ENCODE measurements at regions not wholly inside any gene's neighbourhood (a gene's known extent, or its start where the extent isn't known, plus 50 kb on each side); places are given as distances from the start of the nearest gene placed in this dataset.

DNA sequence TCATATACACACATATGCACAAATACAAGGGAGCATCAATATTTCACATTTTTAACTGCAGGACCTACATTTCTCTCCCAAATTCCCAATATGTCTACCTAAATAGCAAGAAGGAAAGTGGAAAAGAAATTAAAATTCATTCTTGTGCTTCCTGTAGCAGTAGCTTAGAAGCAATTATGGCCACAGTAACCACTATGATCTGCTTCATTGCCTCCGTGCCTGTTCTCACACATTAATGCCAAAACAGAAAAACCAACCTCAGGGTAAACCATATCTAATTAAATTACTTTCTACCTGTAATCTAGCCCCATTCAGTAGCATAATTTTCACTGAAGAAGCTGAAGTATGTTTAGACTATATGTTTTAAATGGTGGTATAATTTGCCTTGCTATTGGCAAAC, 55.2 kb downstream of the HYCC1 start (continued):
- TF ChIP-seq, protein P1, sequence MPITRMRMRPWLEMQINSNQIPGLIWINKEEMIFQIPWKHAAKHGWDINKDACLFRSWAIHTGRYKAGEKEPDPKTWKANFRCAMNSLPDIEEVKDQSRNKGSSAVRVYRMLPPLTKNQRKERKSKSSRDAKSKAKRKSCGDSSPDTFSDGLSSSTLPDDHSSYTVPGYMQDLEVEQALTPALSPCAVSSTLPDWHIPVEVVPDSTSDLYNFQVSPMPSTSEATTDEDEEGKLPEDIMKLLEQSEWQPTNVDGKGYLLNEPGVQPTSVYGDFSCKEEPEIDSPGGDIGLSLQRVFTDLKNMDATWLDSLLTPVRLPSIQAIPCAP (CRISPR knock-in tag; IDR thresholded peaks at IDR 0.05): no peak
- TF ChIP-seq, protein P2, sequence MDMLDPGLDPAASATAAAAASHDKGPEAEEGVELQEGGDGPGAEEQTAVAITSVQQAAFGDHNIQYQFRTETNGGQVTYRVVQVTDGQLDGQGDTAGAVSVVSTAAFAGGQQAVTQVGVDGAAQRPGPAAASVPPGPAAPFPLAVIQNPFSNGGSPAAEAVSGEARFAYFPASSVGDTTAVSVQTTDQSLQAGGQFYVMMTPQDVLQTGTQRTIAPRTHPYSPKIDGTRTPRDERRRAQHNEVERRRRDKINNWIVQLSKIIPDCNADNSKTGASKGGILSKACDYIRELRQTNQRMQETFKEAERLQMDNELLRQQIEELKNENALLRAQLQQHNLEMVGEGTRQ (CRISPR knock-in tag; IDR thresholded peaks at IDR 0.05): no peak
- TF ChIP-seq GTF2I (CRISPR knock-in tag; conservative IDR thresholded peaks at IDR 0.05) (no peak), ZNF671 (CRISPR knock-in tag; IDR thresholded peaks at IDR 0.05) (no peak)
- TF ChIP-seq, protein P3, sequence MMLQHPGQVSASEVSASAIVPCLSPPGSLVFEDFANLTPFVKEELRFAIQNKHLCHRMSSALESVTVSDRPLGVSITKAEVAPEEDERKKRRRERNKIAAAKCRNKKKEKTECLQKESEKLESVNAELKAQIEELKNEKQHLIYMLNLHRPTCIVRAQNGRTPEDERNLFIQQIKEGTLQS (CRISPR knock-in tag; conservative IDR thresholded peaks at IDR 0.05): no peak
- TF ChIP-seq, protein P4, sequence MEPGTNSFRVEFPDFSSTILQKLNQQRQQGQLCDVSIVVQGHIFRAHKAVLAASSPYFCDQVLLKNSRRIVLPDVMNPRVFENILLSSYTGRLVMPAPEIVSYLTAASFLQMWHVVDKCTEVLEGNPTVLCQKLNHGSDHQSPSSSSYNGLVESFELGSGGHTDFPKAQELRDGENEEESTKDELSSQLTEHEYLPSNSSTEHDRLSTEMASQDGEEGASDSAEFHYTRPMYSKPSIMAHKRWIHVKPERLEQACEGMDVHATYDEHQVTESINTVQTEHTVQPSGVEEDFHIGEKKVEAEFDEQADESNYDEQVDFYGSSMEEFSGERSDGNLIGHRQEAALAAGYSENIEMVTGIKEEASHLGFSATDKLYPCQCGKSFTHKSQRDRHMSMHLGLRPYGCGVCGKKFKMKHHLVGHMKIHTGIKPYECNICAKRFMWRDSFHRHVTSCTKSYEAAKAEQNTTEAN (CRISPR knock-in tag; IDR thresholded peaks at IDR 0.05): no peak
- TF ChIP-seq, protein P5, sequence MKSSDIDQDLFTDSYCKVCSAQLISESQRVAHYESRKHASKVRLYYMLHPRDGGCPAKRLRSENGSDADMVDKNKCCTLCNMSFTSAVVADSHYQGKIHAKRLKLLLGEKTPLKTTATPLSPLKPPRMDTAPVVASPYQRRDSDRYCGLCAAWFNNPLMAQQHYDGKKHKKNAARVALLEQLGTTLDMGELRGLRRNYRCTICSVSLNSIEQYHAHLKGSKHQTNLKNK (CRISPR knock-in tag; IDR thresholded peaks at IDR 0.05): no peak

DNA sequence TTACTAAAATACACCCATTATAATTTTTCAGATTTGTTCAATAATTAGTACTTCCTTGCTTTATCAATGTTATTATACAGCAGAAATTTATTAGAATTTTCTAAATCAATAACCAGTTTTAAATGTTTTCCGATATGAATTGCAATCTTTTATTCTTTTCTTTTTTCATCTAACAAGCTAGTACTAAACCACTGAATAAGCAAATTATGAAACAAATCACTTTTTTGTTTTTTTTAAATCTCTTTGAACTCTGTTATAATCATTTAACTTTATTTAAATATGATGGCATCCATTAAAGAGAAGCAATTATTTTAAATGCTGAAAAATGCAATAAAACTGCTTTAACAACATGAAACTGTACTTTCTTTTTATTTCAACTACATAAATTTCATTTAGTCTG, 59.7 kb downstream of the HYCC1 start:
- Mint-ChIP-seq H3K36me3 (peaks cover 8% of the 10 kb centered on the region), H3K27ac (no peak overlapping the region), H3K4me3 (no peak overlapping the region), H3K4me1 (peaks cover 36% of the 10 kb centered on the region), H3K9me3 (no peaks in the 10 kb centered on the region), H3K27me3 (ENCODE audit: low read depth) (no peaks in the 10 kb centered on the region)
- no peak for DNase-seq (ENCODE audit: low spot score)
- TF ChIP-seq ATF1 (CRISPR knock-in tag; IDR thresholded peaks at IDR 0.05) (no peak), ZNF671 (CRISPR knock-in tag; IDR thresholded peaks at IDR 0.05) (no peak), ZNF138 (CRISPR knock-in tag; conservative IDR thresholded peaks at IDR 0.05) (no peak), JAZF1 (CRISPR knock-in tag; IDR thresholded peaks at IDR 0.05) (no peak), ZNF423 (CRISPR knock-in tag; IDR thresholded peaks at IDR 0.05) (no peak), NFYB (CRISPR knock-in tag; conservative IDR thresholded peaks at IDR 0.05; ENCODE audit: low read depth) (no peak), NFE2L1 (CRISPR knock-in tag; IDR thresholded peaks at IDR 0.05) (no peak), OVOL2 (CRISPR knock-in tag; IDR thresholded peaks at IDR 0.05; ENCODE audit: borderline replicate concordance) (no peak), ZNF396 (CRISPR knock-in tag; IDR thresholded peaks at IDR 0.05; ENCODE audit: borderline replicate concordance) (no peak), ZNF416 (CRISPR knock-in tag; IDR thresholded peaks at IDR 0.05) (no peak), SOX15 (CRISPR knock-in tag; IDR thresholded peaks at IDR 0.05) (no peak)
- TF ChIP-seq, protein P5 (CRISPR knock-in tag; IDR thresholded peaks at IDR 0.05): no peak
- TF ChIP-seq, protein P6, sequence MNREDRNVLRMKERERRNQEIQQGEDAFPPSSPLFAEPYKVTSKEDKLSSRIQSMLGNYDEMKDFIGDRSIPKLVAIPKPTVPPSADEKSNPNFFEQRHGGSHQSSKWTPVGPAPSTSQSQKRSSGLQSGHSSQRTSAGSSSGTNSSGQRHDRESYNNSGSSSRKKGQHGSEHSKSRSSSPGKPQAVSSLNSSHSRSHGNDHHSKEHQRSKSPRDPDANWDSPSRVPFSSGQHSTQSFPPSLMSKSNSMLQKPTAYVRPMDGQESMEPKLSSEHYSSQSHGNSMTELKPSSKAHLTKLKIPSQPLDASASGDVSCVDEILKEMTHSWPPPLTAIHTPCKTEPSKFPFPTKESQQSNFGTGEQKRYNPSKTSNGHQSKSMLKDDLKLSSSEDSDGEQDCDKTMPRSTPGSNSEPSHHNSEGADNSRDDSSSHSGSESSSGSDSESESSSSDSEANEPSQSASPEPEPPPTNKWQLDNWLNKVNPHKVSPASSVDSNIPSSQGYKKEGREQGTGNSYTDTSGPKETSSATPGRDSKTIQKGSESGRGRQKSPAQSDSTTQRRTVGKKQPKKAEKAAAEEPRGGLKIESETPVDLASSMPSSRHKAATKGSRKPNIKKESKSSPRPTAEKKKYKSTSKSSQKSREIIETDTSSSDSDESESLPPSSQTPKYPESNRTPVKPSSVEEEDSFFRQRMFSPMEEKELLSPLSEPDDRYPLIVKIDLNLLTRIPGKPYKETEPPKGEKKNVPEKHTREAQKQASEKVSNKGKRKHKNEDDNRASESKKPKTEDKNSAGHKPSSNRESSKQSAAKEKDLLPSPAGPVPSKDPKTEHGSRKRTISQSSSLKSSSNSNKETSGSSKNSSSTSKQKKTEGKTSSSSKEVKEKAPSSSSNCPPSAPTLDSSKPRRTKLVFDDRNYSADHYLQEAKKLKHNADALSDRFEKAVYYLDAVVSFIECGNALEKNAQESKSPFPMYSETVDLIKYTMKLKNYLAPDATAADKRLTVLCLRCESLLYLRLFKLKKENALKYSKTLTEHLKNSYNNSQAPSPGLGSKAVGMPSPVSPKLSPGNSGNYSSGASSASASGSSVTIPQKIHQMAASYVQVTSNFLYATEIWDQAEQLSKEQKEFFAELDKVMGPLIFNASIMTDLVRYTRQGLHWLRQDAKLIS (CRISPR knock-in tag; IDR thresholded peaks at IDR 0.05; ENCODE audit: borderline replicate concordance): no peak
- TF ChIP-seq, protein P7, sequence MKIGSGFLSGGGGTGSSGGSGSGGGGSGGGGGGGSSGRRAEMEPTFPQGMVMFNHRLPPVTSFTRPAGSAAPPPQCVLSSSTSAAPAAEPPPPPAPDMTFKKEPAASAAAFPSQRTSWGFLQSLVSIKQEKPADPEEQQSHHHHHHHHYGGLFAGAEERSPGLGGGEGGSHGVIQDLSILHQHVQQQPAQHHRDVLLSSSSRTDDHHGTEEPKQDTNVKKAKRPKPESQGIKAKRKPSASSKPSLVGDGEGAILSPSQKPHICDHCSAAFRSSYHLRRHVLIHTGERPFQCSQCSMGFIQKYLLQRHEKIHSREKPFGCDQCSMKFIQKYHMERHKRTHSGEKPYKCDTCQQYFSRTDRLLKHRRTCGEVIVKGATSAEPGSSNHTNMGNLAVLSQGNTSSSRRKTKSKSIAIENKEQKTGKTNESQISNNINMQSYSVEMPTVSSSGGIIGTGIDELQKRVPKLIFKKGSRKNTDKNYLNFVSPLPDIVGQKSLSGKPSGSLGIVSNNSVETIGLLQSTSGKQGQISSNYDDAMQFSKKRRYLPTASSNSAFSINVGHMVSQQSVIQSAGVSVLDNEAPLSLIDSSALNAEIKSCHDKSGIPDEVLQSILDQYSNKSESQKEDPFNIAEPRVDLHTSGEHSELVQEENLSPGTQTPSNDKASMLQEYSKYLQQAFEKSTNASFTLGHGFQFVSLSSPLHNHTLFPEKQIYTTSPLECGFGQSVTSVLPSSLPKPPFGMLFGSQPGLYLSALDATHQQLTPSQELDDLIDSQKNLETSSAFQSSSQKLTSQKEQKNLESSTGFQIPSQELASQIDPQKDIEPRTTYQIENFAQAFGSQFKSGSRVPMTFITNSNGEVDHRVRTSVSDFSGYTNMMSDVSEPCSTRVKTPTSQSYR (CRISPR knock-in tag; IDR thresholded peaks at IDR 0.05): no peak
- TF ChIP-seq, protein P8, sequence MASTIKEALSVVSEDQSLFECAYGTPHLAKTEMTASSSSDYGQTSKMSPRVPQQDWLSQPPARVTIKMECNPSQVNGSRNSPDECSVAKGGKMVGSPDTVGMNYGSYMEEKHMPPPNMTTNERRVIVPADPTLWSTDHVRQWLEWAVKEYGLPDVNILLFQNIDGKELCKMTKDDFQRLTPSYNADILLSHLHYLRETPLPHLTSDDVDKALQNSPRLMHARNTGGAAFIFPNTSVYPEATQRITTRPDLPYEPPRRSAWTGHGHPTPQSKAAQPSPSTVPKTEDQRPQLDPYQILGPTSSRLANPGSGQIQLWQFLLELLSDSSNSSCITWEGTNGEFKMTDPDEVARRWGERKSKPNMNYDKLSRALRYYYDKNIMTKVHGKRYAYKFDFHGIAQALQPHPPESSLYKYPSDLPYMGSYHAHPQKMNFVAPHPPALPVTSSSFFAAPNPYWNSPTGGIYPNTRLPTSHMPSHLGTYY (CRISPR knock-in tag; IDR thresholded peaks at IDR 0.05): no peak
- POLR2A ChIA-PET: no interaction called here
- no peak for ATAC-seq
- CTCF ChIA-PET: no interaction called here
